B cell (primary cell): ENCODE measurements at regions not wholly inside any gene's neighbourhood (a gene's known extent, or its start where the extent isn't known, plus 50 kb on each side); places are given as distances from the start of the nearest gene placed in this dataset.

Experiments used
- ATAC-seq: fragments of 200-7000 bp; cut with Tn5 transposase; one replicate; pipeline ENCODE4 v1.10.0; 2021; ENCODE audit warnings: low read depth, mild to moderate bottlenecking, moderate number of reproducible peaks, moderate library complexity
- CTCF ChIA-PET: fragments of 350-600 bp; sonication (Branson Sonifier 250); formaldehyde crosslinking; loops from one replicate; lab custom pipeline; 2021; ENCODE audit warnings: antibody characterized with exemption, inconsistent platforms; lab: Charles Lee
- POLR2A ChIA-PET: fragments of 350-600 bp; sonication (Branson Sonifier 250); formaldehyde crosslinking; loops from one replicate; lab custom pipeline; 2021; ENCODE audit warnings: antibody characterized with exemption; lab: Charles Lee
- DNase-seq: peaks from one replicate; pipeline ENCODE4 v3.0.0; 2013
- H2AFZ ChIP-seq: 2 replicates; pipeline ENCODE4 v1.6.1; 2012; ENCODE audit warnings: mild to moderate bottlenecking, low read depth, low read length; ENCODE audit not compliant: insufficient read depth, poor library complexity, severe bottlenecking
- H3K27ac ChIP-seq, 2 donors: 1 replicate in 1 of 2; 2 replicates in 1 of 2; pipeline ENCODE4 v1.5.1; 2012 to 2013; ENCODE audit warnings: low read length in 2 of 2, mild to moderate bottlenecking in 2 of 2, moderate library complexity in 1 of 2
- H3K27me3 ChIP-seq, 4 experiments: fragments of 200-600 bp in 1 of 4; sonication (generic) in 1 of 4; replicated peaks in 1 of 4; 1 replicate in 2 of 4; 2 replicates in 2 of 4; pipeline versions ENCODE4 v1.6.1 to v1.7.0; 2013 to 2016; ENCODE audit warnings: low read length in 3 of 4, mild to moderate bottlenecking in 2 of 4, mixed read lengths in 1 of 4, moderate library complexity in 1 of 4; ENCODE audit not compliant: insufficient read depth in 4 of 4, control insufficient read depth in 3 of 4; ENCODE audit errors: control extremely low read depth in 1 of 4
- H3K36me3 ChIP-seq, 2 experiments: replicated peaks in 1 of 2; 1 replicate in 1 of 2; 2 replicates in 1 of 2; pipeline versions ENCODE4 v1.6.1 to v1.7.1; 2013; ENCODE audit warnings: low read length in 1 of 2; ENCODE audit not compliant: insufficient read depth in 2 of 2, control insufficient read depth in 1 of 2; ENCODE audit errors: control extremely low read depth in 1 of 2, extremely low read depth in 1 of 2
- H3K4me1 ChIP-seq, 2 donors: fragments of 200-600 bp in 1 of 2; sonication (generic) in 1 of 2; 1 replicate in 1 of 2; 2 replicates in 1 of 2; pipeline versions ENCODE4 v1.5.1 to v1.6.1; 2013 to 2017; ENCODE audit warnings: low read length in 2 of 2; ENCODE audit not compliant: control insufficient read depth in 2 of 2, insufficient read depth in 2 of 2
- H3K4me2 ChIP-seq: replicated peaks from 2 replicates; pipeline ENCODE3; 2012; ENCODE audit warnings: mild to moderate bottlenecking, low read depth, low read length; ENCODE audit not compliant: poor library complexity, severe bottlenecking
- H3K4me3 ChIP-seq, 5 experiments: fragments of 200-600 bp in 1 of 5; sonication (generic) in 1 of 5; 1 replicate in 3 of 5; 2 replicates in 2 of 5; pipeline versions ENCODE4 v1.5.1 to v1.7.0; 2011 to 2016; ENCODE audit warnings: low read length in 4 of 5, mild to moderate bottlenecking in 4 of 5, low read depth in 2 of 5, control low read depth in 1 of 5, moderate library complexity in 1 of 5; ENCODE audit not compliant: insufficient read depth in 1 of 5; ENCODE audit errors: control extremely low read depth in 1 of 5, extremely low read depth in 1 of 5
- H3K79me2 ChIP-seq: fragments of 200-600 bp; sonication (generic); one replicate; pipeline ENCODE4 v1.6.0; 2016; ENCODE audit warnings: low read length; ENCODE audit not compliant: control insufficient read depth, insufficient read depth
- H3K9ac ChIP-seq: fragments of 200-600 bp; sonication (generic); 2 replicates; pipeline ENCODE4 v1.6.1; 2017; ENCODE audit warnings: mild to moderate bottlenecking, low read length, moderate library complexity
- H3K9me3 ChIP-seq, 3 donors: one replicate each; pipeline versions ENCODE4 v1.6.1 to v1.7.1; 2013; ENCODE audit warnings: low read length in 2 of 3; ENCODE audit not compliant: control insufficient read depth in 2 of 3, insufficient read depth in 1 of 3; ENCODE audit errors: control extremely low read depth in 1 of 3
- H4K20me1 ChIP-seq: 2 replicates; pipeline ENCODE4 v1.6.0; 2012; ENCODE audit warnings: mild to moderate bottlenecking, low read length; ENCODE audit not compliant: insufficient read depth, control insufficient read depth, poor library complexity, severe bottlenecking
- H3K27ac Mint-ChIP-seq: one replicate; pipeline ENCODE4 v1.8.0; 2021; ENCODE audit warnings: mixed read lengths
- H3K27me3 Mint-ChIP-seq: one replicate; pipeline ENCODE4 v1.8.0; 2021; ENCODE audit warnings: mixed read lengths
- H3K4me1 Mint-ChIP-seq: one replicate; pipeline ENCODE4 v1.8.0; 2021; ENCODE audit warnings: mixed read lengths
- H3K4me3 Mint-ChIP-seq: one replicate; pipeline ENCODE4 v1.8.0; 2021; ENCODE audit warnings: mixed read lengths
- H3K9me3 Mint-ChIP-seq: one replicate; pipeline ENCODE4 v1.8.0; 2022; ENCODE audit warnings: mixed read lengths; ENCODE audit not compliant: insufficient read depth
- EZH2 ChIP-seq: IDR thresholded peaks from 2 replicates; pipeline ENCODE4 v1.6.1; 2012; ENCODE audit warnings: borderline replicate concordance, low read depth, mild to moderate bottlenecking, moderate library complexity, low read length; ENCODE audit not compliant: insufficient read depth, poor library complexity, severe bottlenecking
- WGBS: methylation state at CpG from one replicate; pipeline ENCODE4 v1.1.5; 2013; ENCODE audit warnings: missing lambda C conversion rate; ENCODE audit not compliant: insufficient coverage; 5-methylcytosine and 5-hydroxymethylcytosine counted together
- intact Hi-C: fragments of 100-400 bp; cut with micrococcal nuclease; formaldehyde crosslinking; loops from one replicate; pipeline ENCODE4 v1.10.0; 2022
- TF ChIP-seq, protein P1 (sequence below): fragments of 200-600 bp; IDR thresholded peaks from one replicate; pipeline ENCODE4 v1.8.0; 2022; ENCODE audit warnings: antibody characterized with exemption, mild to moderate bottlenecking

DNA sequence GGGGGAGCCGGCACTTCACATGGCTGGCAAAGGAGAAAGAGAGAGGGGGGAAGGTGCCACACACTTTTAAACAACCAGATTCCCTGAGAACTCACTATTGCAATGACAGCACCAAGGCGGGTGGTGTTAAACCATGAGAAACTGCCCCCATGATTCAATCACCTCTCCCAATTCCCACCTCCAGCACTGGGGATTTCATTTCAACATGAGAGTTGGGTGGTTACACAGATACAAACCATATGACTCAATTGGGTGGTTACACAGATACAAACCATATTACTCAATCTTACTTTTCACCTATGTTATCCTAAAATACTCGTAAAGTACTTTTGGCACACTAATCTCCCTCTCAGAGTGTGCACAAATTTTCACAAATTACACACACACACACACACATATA is 1097.5 kb upstream of the TMPRSS15 start:
- ATAC-seq (no peak), DNase-seq (no peak)
- WGBS = no CpG with 5 or more reads among the region's 3 CpGs
- Histone ChIP-seq H2AFZ (no peak overlapping the region), H3K9me3 (no peaks in the 10 kb centered on the region), H3K79me2 (no peaks in the 10 kb centered on the region), H4K20me1 (no peaks in the 10 kb centered on the region), H3K9ac (no peak overlapping the region), H3K4me3 (no peak overlapping the region), H3K36me3 (no peaks in the 10 kb centered on the region), H3K27ac (no peak overlapping the region), H3K4me2 (no peak overlapping the region), H3K4me1 (no peaks in the 10 kb centered on the region), H3K27me3 (no peaks in the 10 kb centered on the region)
- Mint-ChIP-seq H3K27ac (no peak overlapping the region), H3K9me3 (no peaks in the 10 kb centered on the region), H3K4me3 (no peak overlapping the region), H3K4me1 (no peaks in the 10 kb centered on the region), H3K27me3 (no peaks in the 10 kb centered on the region)
- ChIA-PET CTCF (no interaction called here), POLR2A (no interaction called here)
- no peak for TF ChIP-seq EZH2
- TF ChIP-seq, protein P1, sequence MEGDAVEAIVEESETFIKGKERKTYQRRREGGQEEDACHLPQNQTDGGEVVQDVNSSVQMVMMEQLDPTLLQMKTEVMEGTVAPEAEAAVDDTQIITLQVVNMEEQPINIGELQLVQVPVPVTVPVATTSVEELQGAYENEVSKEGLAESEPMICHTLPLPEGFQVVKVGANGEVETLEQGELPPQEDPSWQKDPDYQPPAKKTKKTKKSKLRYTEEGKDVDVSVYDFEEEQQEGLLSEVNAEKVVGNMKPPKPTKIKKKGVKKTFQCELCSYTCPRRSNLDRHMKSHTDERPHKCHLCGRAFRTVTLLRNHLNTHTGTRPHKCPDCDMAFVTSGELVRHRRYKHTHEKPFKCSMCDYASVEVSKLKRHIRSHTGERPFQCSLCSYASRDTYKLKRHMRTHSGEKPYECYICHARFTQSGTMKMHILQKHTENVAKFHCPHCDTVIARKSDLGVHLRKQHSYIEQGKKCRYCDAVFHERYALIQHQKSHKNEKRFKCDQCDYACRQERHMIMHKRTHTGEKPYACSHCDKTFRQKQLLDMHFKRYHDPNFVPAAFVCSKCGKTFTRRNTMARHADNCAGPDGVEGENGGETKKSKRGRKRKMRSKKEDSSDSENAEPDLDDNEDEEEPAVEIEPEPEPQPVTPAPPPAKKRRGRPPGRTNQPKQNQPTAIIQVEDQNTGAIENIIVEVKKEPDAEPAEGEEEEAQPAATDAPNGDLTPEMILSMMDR = no peak
- intact Hi-C loops = no loop called here

DNA sequence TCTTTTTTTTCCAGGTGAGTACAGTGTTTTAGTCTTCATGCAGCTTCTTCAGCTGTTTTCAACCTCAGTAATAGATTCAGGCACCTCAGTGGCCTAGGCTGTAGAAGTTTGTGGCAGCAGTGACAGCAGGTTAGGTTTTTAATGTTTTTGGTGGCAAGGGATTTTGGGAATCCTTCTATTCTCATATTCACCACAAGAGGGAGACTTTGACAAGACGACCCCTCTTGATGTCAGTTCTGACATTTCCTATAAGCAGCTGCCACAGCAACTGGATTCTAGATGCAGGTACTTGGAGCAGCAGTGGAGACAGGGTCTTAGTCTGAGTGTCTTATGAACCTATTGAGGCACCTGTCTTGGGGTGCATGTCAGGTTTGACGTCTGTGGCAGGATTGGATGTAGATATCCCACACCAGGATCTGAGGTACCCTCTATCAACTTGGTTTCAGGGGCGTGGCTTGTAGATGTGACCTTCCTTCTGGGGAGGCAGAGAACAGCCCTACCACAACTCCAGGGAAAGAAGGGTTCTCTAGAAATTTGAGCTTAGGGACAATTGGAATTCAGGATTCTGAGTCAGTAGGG is 1104.2 kb upstream of the TMPRSS15 start:
- Mint-ChIP-seq H3K27ac (no peak overlapping the region), H3K9me3 (no peaks in the 10 kb centered on the region), H3K27me3 (no peaks in the 10 kb centered on the region), H3K4me3 (no peak overlapping the region), H3K4me1 (no peaks in the 10 kb centered on the region)
- Histone ChIP-seq H3K27me3 (no peaks in the 10 kb centered on the region), H3K4me3 (no peak overlapping the region), H2AFZ (no peak overlapping the region), H3K9ac (no peak overlapping the region), H3K79me2 (no peaks in the 10 kb centered on the region), H3K4me1 (no peaks in the 10 kb centered on the region), H3K27ac (no peak overlapping the region), H4K20me1 (no peaks in the 10 kb centered on the region), H3K9me3 (peaks cover 0 to 4% (median 0%) of the 10 kb centered on the region in 3 donors), H3K4me2 (no peak overlapping the region), H3K36me3 (no peaks in the 10 kb centered on the region)
- ChIA-PET CTCF (no interaction called here), POLR2A (no interaction called here)
- no peak for ATAC-seq
- TF ChIP-seq EZH2 = no peak
- TF ChIP-seq, protein P1 = peak; percentile 10
- no peak for DNase-seq
- intact Hi-C loops = no loop called here
- no CpG with 5 or more reads among the region's 3 CpGs for WGBS
